ENCODE measurements at regions not wholly inside any gene's neighbourhood (a gene's known extent, or its start where the extent isn't known, plus 50 kb on each side); places are given as distances from the start of the nearest gene placed in this dataset. TPM values are rescaled to one million over a fixed set of nuclear protein-coding genes. Genes with fewer than 3 reads are reported as not detected.

DNA sequence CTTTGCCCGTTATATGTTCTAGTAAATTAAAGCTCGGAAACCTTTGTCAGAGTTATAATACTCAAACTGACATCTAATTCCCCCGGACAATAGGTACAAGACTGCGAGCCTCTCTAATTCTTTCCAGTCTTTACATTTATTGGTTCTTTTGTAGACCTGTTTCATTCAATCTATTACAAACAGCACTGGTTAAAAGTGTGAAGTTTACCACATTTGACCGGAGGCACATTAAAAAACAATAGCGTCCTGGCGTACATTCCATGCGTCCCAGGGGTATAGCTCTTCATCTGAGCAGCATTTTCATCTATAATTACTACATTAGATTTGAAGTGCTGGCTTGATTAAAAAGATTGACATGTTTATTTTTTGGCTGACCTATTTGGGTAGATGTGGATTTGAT lies 49.9 kb upstream of the TENM3 start:
- DNase-seq (ENCODE audit: low read depth, low spot score) (no peak), ATAC-seq (no peak), FAIRE-seq (no peak)
- Histone ChIP-seq H3K36me3 (ENCODE audit: control insufficient read depth in 2 of 2, insufficient read depth in 2 of 2, low read length in 1 of 2) (no peaks in the 10 kb centered on the region), H3K9me3 (replicated peaks; ENCODE audit: control insufficient read depth, insufficient read depth, low read length) (no peaks in the 10 kb centered on the region), H3K4me1 (ENCODE audit: control insufficient read depth, insufficient read depth, low read length) (no peaks in the 10 kb centered on the region), H3K27me3 (replicated peaks in 1 of 2; ENCODE audit: control insufficient read depth in 2 of 2, insufficient read depth in 2 of 2, low read length in 1 of 2) (no peaks in the 10 kb centered on the region), H3K4me2 (ENCODE audit: control insufficient read depth, insufficient read depth) (no peak overlapping the region), H3K9ac (ENCODE audit: control insufficient read depth, insufficient read depth, low read length) (no peak overlapping the region), H3K79me2 (ENCODE audit: control insufficient read depth, insufficient read depth, low read length) (no peaks in the 10 kb centered on the region), H2AFZ (ENCODE audit: control insufficient read depth, low read depth, low read length) (no peak overlapping the region), H4K20me1 (ENCODE audit: control insufficient read depth, insufficient read depth) (no peaks in the 10 kb centered on the region), H3K27ac (ENCODE audit: control insufficient read depth, insufficient read depth) (no peak overlapping the region), H3K4me3 (no peak overlapping the region)
- ChIA-PET POLR2A (no interaction called here), CTCF (no interaction called here), RAD21 (ENCODE audit: unreplicated experiment) (no interaction called here), SMC1A (ENCODE audit: uncharacterized antibody, unreplicated experiment) (no interaction called here)
- 72% methylated on average over 8 of the region's 8 CpGs for WGBS (ENCODE audit: insufficient coverage, insufficient replicate concordance, low lambda C conversion rate, missing lambda C conversion rate)
- in situ Hi-C loops (cut with MboI): no loop called here
- BruUV-seq (replicated peaks): no TSS peak
- TF ChIP-seq MYC (IDR thresholded peaks at IDR 0.05; ENCODE audit: insufficient read depth, insufficient read length, insufficient replicate concordance, low read length, severe bottlenecking) (no peak), SPI1 (IDR thresholded peaks at IDR 0.05; ENCODE audit: borderline replicate concordance, insufficient read depth, low read depth, low read length) (no peak), SREBF2 (IDR thresholded peaks at IDR 0.05; ENCODE audit: low read length) (no peak), BHLHE40 (IDR thresholded peaks at IDR 0.05; ENCODE audit: borderline replicate concordance in 1 of 2, low read depth in 2 of 2, low read length in 1 of 2) (no peak), RAD51 (IDR thresholded peaks at IDR 0.05) (no peak), ESRRA (IDR thresholded peaks at IDR 0.05; ENCODE audit: low read length) (no peak), FOXK2 (IDR thresholded peaks at IDR 0.05) (no peak), ZNF217 (IDR thresholded peaks at IDR 0.05) (no peak)
- TF ChIP-seq, protein P1, sequence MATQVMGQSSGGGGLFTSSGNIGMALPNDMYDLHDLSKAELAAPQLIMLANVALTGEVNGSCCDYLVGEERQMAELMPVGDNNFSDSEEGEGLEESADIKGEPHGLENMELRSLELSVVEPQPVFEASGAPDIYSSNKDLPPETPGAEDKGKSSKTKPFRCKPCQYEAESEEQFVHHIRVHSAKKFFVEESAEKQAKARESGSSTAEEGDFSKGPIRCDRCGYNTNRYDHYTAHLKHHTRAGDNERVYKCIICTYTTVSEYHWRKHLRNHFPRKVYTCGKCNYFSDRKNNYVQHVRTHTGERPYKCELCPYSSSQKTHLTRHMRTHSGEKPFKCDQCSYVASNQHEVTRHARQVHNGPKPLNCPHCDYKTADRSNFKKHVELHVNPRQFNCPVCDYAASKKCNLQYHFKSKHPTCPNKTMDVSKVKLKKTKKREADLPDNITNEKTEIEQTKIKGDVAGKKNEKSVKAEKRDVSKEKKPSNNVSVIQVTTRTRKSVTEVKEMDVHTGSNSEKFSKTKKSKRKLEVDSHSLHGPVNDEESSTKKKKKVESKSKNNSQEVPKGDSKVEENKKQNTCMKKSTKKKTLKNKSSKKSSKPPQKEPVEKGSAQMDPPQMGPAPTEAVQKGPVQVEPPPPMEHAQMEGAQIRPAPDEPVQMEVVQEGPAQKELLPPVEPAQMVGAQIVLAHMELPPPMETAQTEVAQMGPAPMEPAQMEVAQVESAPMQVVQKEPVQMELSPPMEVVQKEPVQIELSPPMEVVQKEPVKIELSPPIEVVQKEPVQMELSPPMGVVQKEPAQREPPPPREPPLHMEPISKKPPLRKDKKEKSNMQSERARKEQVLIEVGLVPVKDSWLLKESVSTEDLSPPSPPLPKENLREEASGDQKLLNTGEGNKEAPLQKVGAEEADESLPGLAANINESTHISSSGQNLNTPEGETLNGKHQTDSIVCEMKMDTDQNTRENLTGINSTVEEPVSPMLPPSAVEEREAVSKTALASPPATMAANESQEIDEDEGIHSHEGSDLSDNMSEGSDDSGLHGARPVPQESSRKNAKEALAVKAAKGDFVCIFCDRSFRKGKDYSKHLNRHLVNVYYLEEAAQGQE (IDR thresholded peaks at IDR 0.05; ENCODE audit: low read depth, low read length): no peak
- intact Hi-C loops (cut with micrococcal nuclease; ENCODE audit: unreplicated experiment): no loop called here

MicroRNAs in the stretch of these regions (microRNA counts, 767-probe panel; counts per million panel counts)
- microRNA hsa-miR-1305: 1,346 counts per million, percentile 48 among the panel's probes with 10 or more counts

Small RNA genes lying in the stretch of these regions (microRNA-seq; reads per million reads assigned to microRNA genes)
- gene MIR1305: 1.1 reads per million

Small RNA genes lying in the stretch of these regions (small RNA-seq; reads per million reads assigned to genes)
- gene AC018710.1 (not detected), gene AC019235.1 (not detected), gene MIR1305 (not detected), gene RF00571 (not detected), gene RN7SKP13 (not detected), gene RNA5SP173 (0.31 reads per million), gene RNU1-45P (not detected)

All from GM12878 (cell line).